ENCODE measurements at regions not wholly inside any gene's neighbourhood (a gene's known extent, or its start where the extent isn't known, plus 50 kb on each side); places are given as distances from the start of the nearest gene placed in this dataset.
A peak's percentile ranks its signal among the peaks of the same experiment; 100 is the strongest.

DNA sequence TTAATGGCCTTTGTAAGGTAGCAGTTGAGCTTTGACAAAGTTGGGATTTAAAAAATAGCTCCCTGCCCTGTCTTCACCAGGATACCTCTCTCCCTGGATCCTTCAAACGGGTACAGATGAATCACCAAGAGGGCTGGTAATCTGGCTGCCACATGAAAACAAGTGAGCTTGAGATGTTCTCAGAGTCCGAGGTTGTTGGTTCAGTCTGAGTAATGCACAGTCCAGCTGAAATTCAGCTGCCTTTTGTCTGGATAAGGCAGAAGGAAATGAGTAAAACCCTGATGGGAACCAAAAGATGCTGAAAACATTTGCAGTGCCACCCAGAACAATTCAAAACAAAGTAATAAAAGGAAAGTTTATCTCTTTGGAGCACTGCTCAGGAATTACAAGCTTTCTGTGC lies 86.8 kb downstream of the GJA1 start:
- Histone ChIP-seq H3K4me1 (peaks cover 9 to 45% of the 10 kb centered on the region in 2 donors), H3K4me3 (peak overlapping the region in 1 of 2 donors; percentile 44), H3K27me3 (no peaks in the 10 kb centered on the region), H3K27ac (peak overlapping the region; percentile 86 to 89), H3K36me3 (no peaks in the 10 kb centered on the region), H3K9me3 (no peaks in the 10 kb centered on the region)
- TF ChIP-seq, protein P1, sequence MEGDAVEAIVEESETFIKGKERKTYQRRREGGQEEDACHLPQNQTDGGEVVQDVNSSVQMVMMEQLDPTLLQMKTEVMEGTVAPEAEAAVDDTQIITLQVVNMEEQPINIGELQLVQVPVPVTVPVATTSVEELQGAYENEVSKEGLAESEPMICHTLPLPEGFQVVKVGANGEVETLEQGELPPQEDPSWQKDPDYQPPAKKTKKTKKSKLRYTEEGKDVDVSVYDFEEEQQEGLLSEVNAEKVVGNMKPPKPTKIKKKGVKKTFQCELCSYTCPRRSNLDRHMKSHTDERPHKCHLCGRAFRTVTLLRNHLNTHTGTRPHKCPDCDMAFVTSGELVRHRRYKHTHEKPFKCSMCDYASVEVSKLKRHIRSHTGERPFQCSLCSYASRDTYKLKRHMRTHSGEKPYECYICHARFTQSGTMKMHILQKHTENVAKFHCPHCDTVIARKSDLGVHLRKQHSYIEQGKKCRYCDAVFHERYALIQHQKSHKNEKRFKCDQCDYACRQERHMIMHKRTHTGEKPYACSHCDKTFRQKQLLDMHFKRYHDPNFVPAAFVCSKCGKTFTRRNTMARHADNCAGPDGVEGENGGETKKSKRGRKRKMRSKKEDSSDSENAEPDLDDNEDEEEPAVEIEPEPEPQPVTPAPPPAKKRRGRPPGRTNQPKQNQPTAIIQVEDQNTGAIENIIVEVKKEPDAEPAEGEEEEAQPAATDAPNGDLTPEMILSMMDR (IDR thresholded peaks at IDR 0.05), result no peak
- intact Hi-C loops (cut with DNase I), result loop anchor here (10.0 kb wide), 1 partner anchor 423 kb away; no protein-coding TSS in a partner anchor
- peak in 1 of 2 donors; percentile 87 for DNase-seq (ENCODE audit: low spot score in 2 of 2)

DNA sequence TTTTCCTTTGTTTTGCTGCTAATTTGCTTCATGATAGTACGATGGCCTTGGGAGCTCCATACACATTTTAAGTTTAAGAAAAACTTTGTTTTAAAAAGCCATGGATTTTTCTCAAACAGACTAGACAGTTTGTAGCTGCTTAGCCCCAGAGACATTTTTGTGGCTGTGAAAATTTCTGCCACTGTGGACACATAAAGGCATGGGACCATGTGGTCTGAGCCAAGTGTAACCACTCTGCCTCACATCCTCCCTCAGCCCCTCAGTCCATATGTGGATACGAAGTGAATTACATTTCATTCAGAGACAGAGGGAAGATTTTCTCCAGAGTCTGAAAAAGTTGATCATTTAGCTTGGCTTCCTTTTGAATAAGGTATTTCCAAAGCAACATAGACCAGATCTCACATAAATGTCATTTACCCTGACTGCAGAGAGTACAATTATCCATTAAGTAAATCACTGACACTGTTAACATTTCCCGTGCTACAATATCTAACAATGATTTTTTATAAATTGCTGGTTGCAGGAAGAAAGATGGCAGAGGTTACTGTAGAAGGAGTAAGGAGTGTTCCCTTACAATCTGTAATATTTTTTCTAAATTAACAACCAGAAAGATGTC lies 87.4 kb downstream of the GJA1 start:
- intact Hi-C loops (cut with DNase I), result loop anchor here (10.0 kb wide), 1 partner anchor 422 kb away; no protein-coding TSS in a partner anchor
- DNase-seq (ENCODE audit: low spot score in 2 of 2), result no peak
- no peaks in the 10 kb centered on the region for H3K36me3 ChIP-seq
- H3K9me3 ChIP-seq, result no peaks in the 10 kb centered on the region
- TF ChIP-seq, protein P1 (IDR thresholded peaks at IDR 0.05), result no peak
- H3K4me1 ChIP-seq, result peaks cover 9 to 45% of the 10 kb centered on the region in 2 donors
- peak overlapping the region; percentile 86 to 89 for H3K27ac ChIP-seq
- H3K27me3 ChIP-seq, result no peaks in the 10 kb centered on the region
- H3K4me3 ChIP-seq, result peak overlapping the region in 1 of 2 donors; percentile 44

- Histone ChIP-seq H3K36me3 (no peaks in the 10 kb centered on the region), H3K9me3 (no peaks in the 10 kb centered on the region), H3K4me3 (no peak overlapping the region), H3K27ac (peak overlapping the region; percentile 86 to 89), H3K27me3 (no peaks in the 10 kb centered on the region), H3K4me1 (peaks cover 9 to 45% of the 10 kb centered on the region in 2 donors)
- intact Hi-C loops (cut with DNase I), result loop anchor here (10.0 kb wide), 1 partner anchor 421 kb away; no protein-coding TSS in a partner anchor
- DNase-seq (ENCODE audit: low spot score in 2 of 2), result no peak
- TF ChIP-seq, protein P1 (IDR thresholded peaks at IDR 0.05), result no peak
Measured at GRCh38 chr6:121523628-121524027, 88.2 kb downstream of the GJA1 start.

- Histone ChIP-seq H3K27me3 (no peaks in the 10 kb centered on the region), H3K4me1 (peaks cover 9 to 33% of the 10 kb centered on the region in 2 donors), H3K27ac (peak overlapping the region; percentile 45 to 86), H3K9me3 (no peaks in the 10 kb centered on the region), H3K36me3 (no peaks in the 10 kb centered on the region), H3K4me3 (no peak overlapping the region)
- intact Hi-C loops (cut with DNase I), result loop anchor here (10.0 kb wide), 1 partner anchor 419 kb away; no protein-coding TSS in a partner anchor
- TF ChIP-seq, protein P1 (IDR thresholded peaks at IDR 0.05), result no peak
- no peak for DNase-seq (ENCODE audit: low spot score in 2 of 2)
Measured at GRCh38 chr6:121526282-121526681, 90.8 kb downstream of the GJA1 start.

- TF ChIP-seq, protein P1 (IDR thresholded peaks at IDR 0.05), result no peak
- DNase-seq (ENCODE audit: low spot score in 2 of 2), result no peak
- Histone ChIP-seq H3K27ac (no peak overlapping the region), H3K4me3 (no peak overlapping the region), H3K4me1 (no peaks in the 10 kb centered on the region), H3K27me3 (no peaks in the 10 kb centered on the region), H3K36me3 (no peaks in the 10 kb centered on the region), H3K9me3 (no peaks in the 10 kb centered on the region)
- intact Hi-C loops (cut with DNase I), result no loop called here
Measured at GRCh38 chr6:121531658-121532169, 96.3 kb downstream of the GJA1 start.

Data from ascending aorta (tissue), 2 donors.